ENCODE measurements at regions not wholly inside any gene's neighbourhood (a gene's known extent, or its start where the extent isn't known, plus 50 kb on each side); places are given as distances from the start of the nearest gene placed in this dataset.

- no peaks in the 10 kb centered on the region for H3K27me3 Mint-ChIP-seq (ENCODE audit: low read depth)
- H3K4me1 Mint-ChIP-seq (ENCODE audit: low read depth) = no peaks in the 10 kb centered on the region
- POLR2A ChIA-PET = no interaction called here
- H3K27ac Mint-ChIP-seq = no peak overlapping the region
- CTCF ChIA-PET = no interaction called here
- ATAC-seq (no peak), DNase-seq (no peak)
- H3K36me3 Mint-ChIP-seq (ENCODE audit: low read depth) = no peaks in the 10 kb centered on the region
- H3K9me3 Mint-ChIP-seq (ENCODE audit: insufficient read depth) = peaks cover 9% of the 10 kb centered on the region
- H3K4me3 Mint-ChIP-seq = no peak overlapping the region
Observed at GRCh38 chr3:80434366-80434765, 666.6 kb upstream of the ROBO1 start.

- Mint-ChIP-seq H3K27ac (no peak overlapping the region), H3K4me3 (no peak overlapping the region), H3K4me1 (ENCODE audit: low read depth) (no peaks in the 10 kb centered on the region), H3K27me3 (ENCODE audit: low read depth) (no peaks in the 10 kb centered on the region), H3K9me3 (ENCODE audit: insufficient read depth) (peaks cover 9% of the 10 kb centered on the region), H3K36me3 (ENCODE audit: low read depth) (no peaks in the 10 kb centered on the region)
- DNase-seq (no peak), ATAC-seq (no peak)
- ChIA-PET POLR2A (no interaction called here), CTCF (no interaction called here)
Observed at GRCh38 chr3:80424951-80425350, 657.2 kb upstream of the ROBO1 start.

GRCh38 chr3:80408030-80408721, 640.4 kb upstream of the ROBO1 start:
- Mint-ChIP-seq H3K27ac (no peak overlapping the region), H3K4me1 (ENCODE audit: low read depth) (no peaks in the 10 kb centered on the region), H3K36me3 (ENCODE audit: low read depth) (no peaks in the 10 kb centered on the region), H3K27me3 (ENCODE audit: low read depth) (no peaks in the 10 kb centered on the region), H3K9me3 (ENCODE audit: insufficient read depth) (peaks cover 6% of the 10 kb centered on the region), H3K4me3 (no peak overlapping the region)
- DNase-seq (no peak), ATAC-seq (no peak)
- CTCF ChIA-PET = no interaction called here
- POLR2A ChIA-PET = no interaction called here

- Mint-ChIP-seq H3K4me3 (no peak overlapping the region), H3K4me1 (ENCODE audit: low read depth) (no peaks in the 10 kb centered on the region), H3K36me3 (ENCODE audit: low read depth) (no peaks in the 10 kb centered on the region), H3K9me3 (ENCODE audit: insufficient read depth) (no peaks in the 10 kb centered on the region), H3K27ac (no peak overlapping the region), H3K27me3 (ENCODE audit: low read depth) (no peaks in the 10 kb centered on the region)
- DNase-seq = no peak
- no peak for ATAC-seq
- POLR2A ChIA-PET = no interaction called here
- CTCF ChIA-PET = no interaction called here
Observed at GRCh38 chr3:80405618-80406017, 637.8 kb upstream of the ROBO1 start.

GRCh38 chr3:80395023-80395422, 627.2 kb upstream of the ROBO1 start:
- H3K4me1 Mint-ChIP-seq (ENCODE audit: low read depth) = no peaks in the 10 kb centered on the region
- H3K27me3 Mint-ChIP-seq (ENCODE audit: low read depth) = no peaks in the 10 kb centered on the region
- ChIA-PET POLR2A (no interaction called here), CTCF (no interaction called here)
- H3K36me3 Mint-ChIP-seq (ENCODE audit: low read depth) = no peaks in the 10 kb centered on the region
- H3K9me3 Mint-ChIP-seq (ENCODE audit: insufficient read depth) = peaks cover 13% of the 10 kb centered on the region
- no peak overlapping the region for H3K27ac Mint-ChIP-seq
- DNase-seq (no peak), ATAC-seq (no peak)
- H3K4me3 Mint-ChIP-seq = no peak overlapping the region

GRCh38 chr3:80391573-80391972, 623.8 kb upstream of the ROBO1 start:
- H3K36me3 Mint-ChIP-seq (ENCODE audit: low read depth) = no peaks in the 10 kb centered on the region
- peaks cover 10% of the 10 kb centered on the region for H3K9me3 Mint-ChIP-seq (ENCODE audit: insufficient read depth)
- CTCF ChIA-PET = no interaction called here
- H3K27ac Mint-ChIP-seq = no peak overlapping the region
- no peaks in the 10 kb centered on the region for H3K27me3 Mint-ChIP-seq (ENCODE audit: low read depth)
- DNase-seq (no peak), ATAC-seq (no peak)
- H3K4me3 Mint-ChIP-seq = no peak overlapping the region
- POLR2A ChIA-PET = no interaction called here
- H3K4me1 Mint-ChIP-seq (ENCODE audit: low read depth) = no peaks in the 10 kb centered on the region

GRCh38 chr3:80384811-80385210, 617.0 kb upstream of the ROBO1 start:
- Mint-ChIP-seq H3K9me3 (ENCODE audit: insufficient read depth) (peaks cover 19% of the 10 kb centered on the region), H3K36me3 (ENCODE audit: low read depth) (no peaks in the 10 kb centered on the region), H3K27ac (no peak overlapping the region), H3K4me3 (no peak overlapping the region), H3K27me3 (ENCODE audit: low read depth) (no peaks in the 10 kb centered on the region), H3K4me1 (ENCODE audit: low read depth) (no peaks in the 10 kb centered on the region)
- ChIA-PET CTCF (no interaction called here), POLR2A (no interaction called here)
- ATAC-seq (no peak), DNase-seq (no peak)

- no peaks in the 10 kb centered on the region for H3K9me3 Mint-ChIP-seq (ENCODE audit: insufficient read depth)
- no peaks in the 10 kb centered on the region for H3K27me3 Mint-ChIP-seq (ENCODE audit: low read depth)
- H3K36me3 Mint-ChIP-seq (ENCODE audit: low read depth) = no peaks in the 10 kb centered on the region
- H3K4me3 Mint-ChIP-seq = no peak overlapping the region
- DNase-seq (no peak), ATAC-seq (no peak)
- H3K27ac Mint-ChIP-seq = no peak overlapping the region
- ChIA-PET POLR2A (no interaction called here), CTCF (no interaction called here)
- no peaks in the 10 kb centered on the region for H3K4me1 Mint-ChIP-seq (ENCODE audit: low read depth)
Observed at GRCh38 chr3:80374423-80374822, 606.6 kb upstream of the ROBO1 start.

- Mint-ChIP-seq H3K4me1 (ENCODE audit: low read depth) (no peaks in the 10 kb centered on the region), H3K36me3 (ENCODE audit: low read depth) (no peaks in the 10 kb centered on the region), H3K27ac (no peak overlapping the region), H3K27me3 (ENCODE audit: low read depth) (no peaks in the 10 kb centered on the region), H3K4me3 (no peak overlapping the region), H3K9me3 (ENCODE audit: insufficient read depth) (no peaks in the 10 kb centered on the region)
- ATAC-seq = no peak
- DNase-seq = no peak
- POLR2A ChIA-PET = no interaction called here
- CTCF ChIA-PET = no interaction called here
Observed at GRCh38 chr3:80368616-80369015, 600.8 kb upstream of the ROBO1 start.

- Mint-ChIP-seq H3K27ac (no peak overlapping the region), H3K27me3 (ENCODE audit: low read depth) (no peaks in the 10 kb centered on the region), H3K36me3 (ENCODE audit: low read depth) (no peaks in the 10 kb centered on the region), H3K4me1 (ENCODE audit: low read depth) (no peaks in the 10 kb centered on the region), H3K9me3 (ENCODE audit: insufficient read depth) (no peaks in the 10 kb centered on the region), H3K4me3 (no peak overlapping the region)
- DNase-seq (no peak), ATAC-seq (no peak)
- ChIA-PET POLR2A (no interaction called here), CTCF (no interaction called here)
Observed at GRCh38 chr3:80366808-80367548, 599.2 kb upstream of the ROBO1 start.

GRCh38 chr3:80357761-80358160, 590.0 kb upstream of the ROBO1 start:
- POLR2A ChIA-PET = no interaction called here
- H3K4me3 Mint-ChIP-seq = no peak overlapping the region
- DNase-seq (no peak), ATAC-seq (no peak)
- H3K9me3 Mint-ChIP-seq (ENCODE audit: insufficient read depth) = peaks cover 7% of the 10 kb centered on the region
- H3K4me1 Mint-ChIP-seq (ENCODE audit: low read depth) = no peaks in the 10 kb centered on the region
- H3K27me3 Mint-ChIP-seq (ENCODE audit: low read depth) = no peaks in the 10 kb centered on the region
- CTCF ChIA-PET = no interaction called here
- no peaks in the 10 kb centered on the region for H3K36me3 Mint-ChIP-seq (ENCODE audit: low read depth)
- H3K27ac Mint-ChIP-seq = no peak overlapping the region

GRCh38 chr3:80355144-80355543, 587.3 kb upstream of the ROBO1 start:
- peaks cover 11% of the 10 kb centered on the region for H3K9me3 Mint-ChIP-seq (ENCODE audit: insufficient read depth)

GRCh38 chr3:80351201-80351600, 583.4 kb upstream of the ROBO1 start:
- Mint-ChIP-seq H3K4me3 (no peak overlapping the region), H3K9me3 (ENCODE audit: insufficient read depth) (peaks cover 19% of the 10 kb centered on the region), H3K36me3 (ENCODE audit: low read depth) (no peaks in the 10 kb centered on the region), H3K27me3 (ENCODE audit: low read depth) (no peaks in the 10 kb centered on the region), H3K4me1 (ENCODE audit: low read depth) (no peaks in the 10 kb centered on the region), H3K27ac (no peak overlapping the region)
- POLR2A ChIA-PET = no interaction called here
- no peak for ATAC-seq
- DNase-seq = no peak
- CTCF ChIA-PET = no interaction called here

More at GRCh38 chr3:80355144-80355543, 587.3 kb upstream of the ROBO1 start:
- ChIA-PET CTCF (no interaction called here), POLR2A (no interaction called here)
- H3K4me3 Mint-ChIP-seq = no peak overlapping the region
- no peaks in the 10 kb centered on the region for H3K27me3 Mint-ChIP-seq (ENCODE audit: low read depth)
- H3K4me1 Mint-ChIP-seq (ENCODE audit: low read depth) = no peaks in the 10 kb centered on the region
- H3K27ac Mint-ChIP-seq = no peak overlapping the region
- H3K36me3 Mint-ChIP-seq (ENCODE audit: low read depth) = no peaks in the 10 kb centered on the region
- no peak for DNase-seq
- ATAC-seq = no peak
